ENCODE measurements at regions not wholly inside any gene's neighbourhood (a gene's known extent, or its start where the extent isn't known, plus 50 kb on each side); places are given as distances from the start of the nearest gene placed in this dataset.

DNA sequence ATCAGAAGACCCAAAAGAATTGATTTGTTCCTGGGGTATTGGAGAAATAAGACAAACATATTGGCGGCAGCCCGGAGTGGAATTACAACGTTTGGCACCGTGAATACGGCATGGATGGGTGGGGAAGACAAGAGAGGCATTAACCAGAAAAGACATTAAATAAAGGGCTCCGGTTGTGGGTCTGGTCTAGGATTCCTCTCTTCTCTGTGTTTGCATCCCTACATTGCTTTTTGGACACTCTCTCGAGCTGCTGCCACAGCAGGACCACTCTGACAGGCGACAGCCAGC is 138.7 kb upstream of the PALM2AKAP2 start:
- WGBS (ENCODE audit: extremely low coverage, insufficient coverage, insufficient read length): no CpG with 5 or more reads among the region's 8 CpGs
- Histone ChIP-seq H3K4me3 (ENCODE audit: low read depth, low read length) (no peak overlapping the region), H2AFZ (ENCODE audit: insufficient read depth, low read length, poor library complexity) (no peak overlapping the region)

DNA sequence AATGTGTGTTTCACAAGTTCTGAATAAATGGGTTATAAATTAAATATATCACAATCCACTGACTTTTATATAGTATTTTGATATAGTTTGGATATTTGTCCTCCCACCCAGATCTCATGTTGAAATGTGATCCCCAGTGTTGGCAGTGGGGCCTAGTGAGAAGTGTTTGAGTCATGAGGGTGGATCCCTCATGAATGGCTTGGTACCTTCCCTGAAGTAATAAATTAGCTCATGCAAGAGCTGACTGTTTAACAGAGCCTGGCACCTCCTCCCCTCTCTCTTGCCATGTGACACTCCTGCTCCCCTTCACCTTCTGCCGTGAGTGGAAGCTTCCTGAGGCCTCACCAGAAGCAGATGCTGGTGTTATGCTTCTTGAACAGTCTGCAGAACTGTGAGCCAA is 127.9 kb upstream of the PALM2AKAP2 start:
- Histone ChIP-seq H3K27me3 (ENCODE audit: insufficient read depth, low read length) (no peaks in the 10 kb centered on the region), H3K79me2 (ENCODE audit: control insufficient read depth, insufficient read depth, low read length, poor library complexity) (no peaks in the 10 kb centered on the region), H3K9me3 (ENCODE audit: insufficient read depth, low read depth, low read length) (no peaks in the 10 kb centered on the region), H4K91ac (ENCODE audit: low read depth, low read length) (no peak overlapping the region), H3K4ac (ENCODE audit: low read depth, low read length) (no peak overlapping the region), H2BK120ac (ENCODE audit: insufficient read depth, low read length, poor library complexity) (no peak overlapping the region), H3K27ac (ENCODE audit: low read depth, low read length) (no peak overlapping the region), H3K79me1 (ENCODE audit: low read length) (no peaks in the 10 kb centered on the region), H4K8ac (ENCODE audit: low read depth, low read length) (no peak overlapping the region), H3K23ac (ENCODE audit: low read length) (no peak overlapping the region), H3K4me2 (ENCODE audit: low read length) (no peak overlapping the region), H4K12ac (ENCODE audit: low read depth, low read length) (no peak overlapping the region), H3K14ac (ENCODE audit: low read length) (no peak overlapping the region), H2AK5ac (ENCODE audit: low read length) (no peak overlapping the region), H3K4me3 (ENCODE audit: low read depth, low read length) (no peak overlapping the region), H3K36me3 (ENCODE audit: control insufficient read depth in 1 of 2, insufficient read depth in 2 of 2, low read length in 2 of 2) (no peaks in the 10 kb centered on the region), H3K18ac (ENCODE audit: low read length) (no peak overlapping the region), H3K9ac (ENCODE audit: low read length) (peak overlapping the region; percentile 30), H3K4me1 (ENCODE audit: control insufficient read depth in 1 of 2, insufficient read depth in 2 of 2, low read length in 2 of 2) (no peaks in the 10 kb centered on the region), H2BK12ac (ENCODE audit: low read length) (no peak overlapping the region), H2BK5ac (ENCODE audit: low read depth, low read length, poor library complexity) (no peak overlapping the region), H2AFZ (ENCODE audit: insufficient read depth, low read length, poor library complexity) (no peak overlapping the region)
- no CpG with 5 or more reads among the region's 1 CpG for WGBS (ENCODE audit: extremely low coverage, insufficient coverage, insufficient read length)
- DNase-seq: no peak

More for the DNA sequence above, 138.7 kb upstream of the PALM2AKAP2 start:
- H3K23ac ChIP-seq (ENCODE audit: low read length): no peak overlapping the region
- no peak overlapping the region for H3K18ac ChIP-seq (ENCODE audit: low read length)
- no peak overlapping the region for H4K91ac ChIP-seq (ENCODE audit: low read depth, low read length)
- H3K4ac ChIP-seq (ENCODE audit: low read depth, low read length): no peak overlapping the region
- no peaks in the 10 kb centered on the region for H3K36me3 ChIP-seq (ENCODE audit: control insufficient read depth in 1 of 2, insufficient read depth in 2 of 2, low read length in 2 of 2)
- H2AK5ac ChIP-seq (ENCODE audit: low read length): no peak overlapping the region
- peaks cover 0 to 6% of the 10 kb centered on the region in 2 experiments for H3K4me1 ChIP-seq (ENCODE audit: control insufficient read depth in 1 of 2, insufficient read depth in 2 of 2, low read length in 2 of 2)
- H3K4me2 ChIP-seq (ENCODE audit: low read length): no peak overlapping the region
- no peak overlapping the region for H4K12ac ChIP-seq (ENCODE audit: low read depth, low read length)
- no peak for DNase-seq
- no peak overlapping the region for H2BK12ac ChIP-seq (ENCODE audit: low read length)
- H3K14ac ChIP-seq (ENCODE audit: low read length): no peak overlapping the region
- no peak overlapping the region for H2BK120ac ChIP-seq (ENCODE audit: insufficient read depth, low read length, poor library complexity)
- no peak overlapping the region for H3K9ac ChIP-seq (ENCODE audit: low read length)
- H4K8ac ChIP-seq (ENCODE audit: low read depth, low read length): no peak overlapping the region
- H3K27ac ChIP-seq (ENCODE audit: low read depth, low read length): no peak overlapping the region
- peaks cover 4% of the 10 kb centered on the region for H3K9me3 ChIP-seq (ENCODE audit: insufficient read depth, low read depth, low read length)
- H3K79me1 ChIP-seq (ENCODE audit: low read length): no peaks in the 10 kb centered on the region
- H3K27me3 ChIP-seq (ENCODE audit: insufficient read depth, low read length): peaks cover 33% of the 10 kb centered on the region
- H3K79me2 ChIP-seq (ENCODE audit: control insufficient read depth, insufficient read depth, low read length, poor library complexity): no peaks in the 10 kb centered on the region
- no peak overlapping the region for H2BK5ac ChIP-seq (ENCODE audit: low read depth, low read length, poor library complexity)

DNA sequence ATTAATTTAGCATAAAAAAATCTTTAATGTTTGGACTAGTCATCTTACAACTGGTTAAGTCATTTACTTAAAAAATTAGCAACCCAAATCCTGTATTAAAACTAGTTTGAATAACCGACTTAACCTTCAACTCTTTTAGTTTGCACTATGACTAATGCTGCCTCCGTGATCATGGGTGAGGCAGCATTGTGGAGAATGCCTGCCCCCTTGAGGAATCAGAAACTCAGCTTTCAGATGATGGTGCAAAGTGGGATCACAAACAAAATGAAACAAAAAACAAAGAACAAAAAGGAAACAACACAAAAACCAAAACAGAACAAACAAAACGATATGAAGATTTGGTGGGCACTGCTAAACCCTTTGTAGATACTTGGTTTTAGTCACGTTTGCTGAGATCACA is 127.0 kb upstream of the PALM2AKAP2 start:
- Histone ChIP-seq H3K79me1 (ENCODE audit: low read length) (no peaks in the 10 kb centered on the region), H4K8ac (ENCODE audit: low read depth, low read length) (no peak overlapping the region), H3K4ac (ENCODE audit: low read depth, low read length) (no peak overlapping the region), H3K4me3 (ENCODE audit: low read depth, low read length) (no peak overlapping the region), H4K91ac (ENCODE audit: low read depth, low read length) (no peak overlapping the region), H2AFZ (ENCODE audit: insufficient read depth, low read length, poor library complexity) (no peak overlapping the region), H2BK5ac (ENCODE audit: low read depth, low read length, poor library complexity) (no peak overlapping the region), H3K4me1 (ENCODE audit: control insufficient read depth in 1 of 2, insufficient read depth in 2 of 2, low read length in 2 of 2) (no peaks in the 10 kb centered on the region), H3K23ac (ENCODE audit: low read length) (no peak overlapping the region), H3K18ac (ENCODE audit: low read length) (no peak overlapping the region), H3K4me2 (ENCODE audit: low read length) (no peak overlapping the region), H3K36me3 (ENCODE audit: control insufficient read depth in 1 of 2, insufficient read depth in 2 of 2, low read length in 2 of 2) (no peaks in the 10 kb centered on the region), H3K9me3 (ENCODE audit: insufficient read depth, low read depth, low read length) (no peaks in the 10 kb centered on the region), H3K14ac (ENCODE audit: low read length) (no peak overlapping the region), H4K12ac (ENCODE audit: low read depth, low read length) (no peak overlapping the region), H3K9ac (ENCODE audit: low read length) (no peak overlapping the region), H2BK120ac (ENCODE audit: insufficient read depth, low read length, poor library complexity) (no peak overlapping the region), H3K79me2 (ENCODE audit: control insufficient read depth, insufficient read depth, low read length, poor library complexity) (no peaks in the 10 kb centered on the region), H2BK12ac (ENCODE audit: low read length) (no peak overlapping the region), H2AK5ac (ENCODE audit: low read length) (no peak overlapping the region), H3K27ac (ENCODE audit: low read depth, low read length) (no peak overlapping the region), H3K27me3 (ENCODE audit: insufficient read depth, low read length) (no peaks in the 10 kb centered on the region)
- WGBS (ENCODE audit: extremely low coverage, insufficient coverage, insufficient read length): no CpG with 5 or more reads among the region's 4 CpGs
- peak in 1 of 2 donors; percentile 8 for DNase-seq

DNA sequence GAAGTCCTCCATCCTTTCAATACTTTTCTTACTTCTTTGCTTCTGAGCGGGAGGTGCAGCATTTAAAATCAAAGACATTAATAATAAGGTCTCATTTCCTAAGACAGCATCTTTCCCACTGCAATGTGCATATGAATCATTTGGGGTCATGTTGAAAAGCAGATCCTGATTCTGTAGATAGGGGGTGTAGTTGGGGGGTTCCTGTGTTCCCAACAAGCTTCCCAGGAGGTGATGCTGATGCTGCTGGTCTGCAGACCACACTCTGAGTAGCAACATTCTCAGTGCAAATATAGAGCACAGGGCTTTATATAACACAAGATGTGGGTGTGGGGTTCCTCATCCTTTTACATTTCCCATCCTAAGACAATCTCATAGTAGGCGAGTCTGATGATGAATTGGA is 126.5 kb upstream of the PALM2AKAP2 start:
- no peak overlapping the region for H2BK120ac ChIP-seq (ENCODE audit: insufficient read depth, low read length, poor library complexity)
- no peak overlapping the region for H3K4me3 ChIP-seq (ENCODE audit: low read depth, low read length)
- no peak overlapping the region for H2AFZ ChIP-seq (ENCODE audit: insufficient read depth, low read length, poor library complexity)
- H3K23ac ChIP-seq (ENCODE audit: low read length): no peak overlapping the region
- no peak overlapping the region for H3K14ac ChIP-seq (ENCODE audit: low read length)
- no peak overlapping the region for H3K4me2 ChIP-seq (ENCODE audit: low read length)
- no peak overlapping the region for H3K27ac ChIP-seq (ENCODE audit: low read depth, low read length)
- no peaks in the 10 kb centered on the region for H3K36me3 ChIP-seq (ENCODE audit: control insufficient read depth in 1 of 2, insufficient read depth in 2 of 2, low read length in 2 of 2)
- H2BK5ac ChIP-seq (ENCODE audit: low read depth, low read length, poor library complexity): peak overlapping the region; percentile 52
- H3K27me3 ChIP-seq (ENCODE audit: insufficient read depth, low read length): no peaks in the 10 kb centered on the region
- H4K8ac ChIP-seq (ENCODE audit: low read depth, low read length): no peak overlapping the region
- no peak overlapping the region for H4K12ac ChIP-seq (ENCODE audit: low read depth, low read length)
- no peaks in the 10 kb centered on the region for H3K4me1 ChIP-seq (ENCODE audit: control insufficient read depth in 1 of 2, insufficient read depth in 2 of 2, low read length in 2 of 2)
- no peaks in the 10 kb centered on the region for H3K9me3 ChIP-seq (ENCODE audit: insufficient read depth, low read depth, low read length)
- H3K79me2 ChIP-seq (ENCODE audit: control insufficient read depth, insufficient read depth, low read length, poor library complexity): no peaks in the 10 kb centered on the region
- no peak overlapping the region for H2AK5ac ChIP-seq (ENCODE audit: low read length)
- no peak for DNase-seq
- WGBS (ENCODE audit: extremely low coverage, insufficient coverage, insufficient read length): no CpG with 5 or more reads among the region's 2 CpGs
- H3K4ac ChIP-seq (ENCODE audit: low read depth, low read length): no peak overlapping the region
- no peaks in the 10 kb centered on the region for H3K79me1 ChIP-seq (ENCODE audit: low read length)
- H3K9ac ChIP-seq (ENCODE audit: low read length): no peak overlapping the region
- H2BK12ac ChIP-seq (ENCODE audit: low read length): no peak overlapping the region
- no peak overlapping the region for H4K91ac ChIP-seq (ENCODE audit: low read depth, low read length)
- H3K18ac ChIP-seq (ENCODE audit: low read length): no peak overlapping the region

Data from trophoblast cell (in vitro differentiated cells and primary cell).